ENCODE measurements at regions not wholly inside any gene's neighbourhood (a gene's known extent, or its start where the extent isn't known, plus 50 kb on each side); places are given as distances from the start of the nearest gene placed in this dataset.

DNA sequence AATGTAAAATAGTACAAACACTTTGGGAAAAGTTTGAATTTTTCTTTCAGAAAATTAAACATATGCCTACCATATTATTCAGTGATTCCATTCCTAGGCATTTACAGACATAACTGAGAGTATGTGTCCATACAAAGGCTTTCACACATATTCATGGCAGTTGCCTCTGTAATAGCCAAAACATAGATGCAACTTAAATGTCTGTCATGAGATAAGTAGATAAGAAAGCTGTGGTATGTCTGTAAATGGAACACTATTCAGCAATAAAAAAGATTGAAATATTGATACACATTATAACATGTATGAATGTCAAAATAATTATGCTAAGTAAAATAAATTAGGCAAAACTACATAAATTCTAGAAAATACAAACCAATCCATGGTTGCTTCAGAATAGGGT lies 964.5 kb upstream of the MBL2 start:
- Histone ChIP-seq H3K27ac (ENCODE audit: low read length) (no peak overlapping the region), H3K9ac (ENCODE audit: low read length) (no peak overlapping the region), H3F3A (ENCODE audit: insufficient read depth, low read length, poor library complexity, severe bottlenecking) (no peaks in the 10 kb centered on the region), H2AFZ (ENCODE audit: low read depth, low read length) (no peak overlapping the region), H3K27me3 (ENCODE audit: insufficient read depth, low read depth, low read length) (no peaks in the 10 kb centered on the region), H3K4me2 (ENCODE audit: low read length) (no peak overlapping the region), H3K36me3 (ENCODE audit: insufficient read depth, low read length) (no peaks in the 10 kb centered on the region), H3K79me2 (replicated peaks; ENCODE audit: insufficient read depth, low read length) (no peaks in the 10 kb centered on the region), H3K9me2 (ENCODE audit: insufficient read depth, low read length) (no peaks in the 10 kb centered on the region), H3K4me3 (ENCODE audit: low read length) (no peak overlapping the region), H4K20me1 (ENCODE audit: insufficient read depth) (no peaks in the 10 kb centered on the region), H3K9me3 (ENCODE audit: low read length) (peaks cover 6% of the 10 kb centered on the region)
- TF ChIP-seq MXI1 (conservative IDR thresholded peaks at IDR 0.05; ENCODE audit: poor library complexity, severe bottlenecking) (no peak), POLR2AphosphoS5 (IDR thresholded peaks at IDR 0.05) (no peak), EZH2 (IDR thresholded peaks at IDR 0.05; ENCODE audit: borderline replicate concordance, insufficient read depth, low read length, poor library complexity, severe bottlenecking) (no peak), EP300 (conservative IDR thresholded peaks at IDR 0.05; ENCODE audit: poor library complexity, severe bottlenecking) (no peak), TAF1 (IDR thresholded peaks at IDR 0.05; ENCODE audit: low read depth) (no peak)
- TF ChIP-seq, protein P1, sequence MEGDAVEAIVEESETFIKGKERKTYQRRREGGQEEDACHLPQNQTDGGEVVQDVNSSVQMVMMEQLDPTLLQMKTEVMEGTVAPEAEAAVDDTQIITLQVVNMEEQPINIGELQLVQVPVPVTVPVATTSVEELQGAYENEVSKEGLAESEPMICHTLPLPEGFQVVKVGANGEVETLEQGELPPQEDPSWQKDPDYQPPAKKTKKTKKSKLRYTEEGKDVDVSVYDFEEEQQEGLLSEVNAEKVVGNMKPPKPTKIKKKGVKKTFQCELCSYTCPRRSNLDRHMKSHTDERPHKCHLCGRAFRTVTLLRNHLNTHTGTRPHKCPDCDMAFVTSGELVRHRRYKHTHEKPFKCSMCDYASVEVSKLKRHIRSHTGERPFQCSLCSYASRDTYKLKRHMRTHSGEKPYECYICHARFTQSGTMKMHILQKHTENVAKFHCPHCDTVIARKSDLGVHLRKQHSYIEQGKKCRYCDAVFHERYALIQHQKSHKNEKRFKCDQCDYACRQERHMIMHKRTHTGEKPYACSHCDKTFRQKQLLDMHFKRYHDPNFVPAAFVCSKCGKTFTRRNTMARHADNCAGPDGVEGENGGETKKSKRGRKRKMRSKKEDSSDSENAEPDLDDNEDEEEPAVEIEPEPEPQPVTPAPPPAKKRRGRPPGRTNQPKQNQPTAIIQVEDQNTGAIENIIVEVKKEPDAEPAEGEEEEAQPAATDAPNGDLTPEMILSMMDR (IDR thresholded peaks at IDR 0.05; ENCODE audit: poor library complexity, severe bottlenecking), result no peak

DNA sequence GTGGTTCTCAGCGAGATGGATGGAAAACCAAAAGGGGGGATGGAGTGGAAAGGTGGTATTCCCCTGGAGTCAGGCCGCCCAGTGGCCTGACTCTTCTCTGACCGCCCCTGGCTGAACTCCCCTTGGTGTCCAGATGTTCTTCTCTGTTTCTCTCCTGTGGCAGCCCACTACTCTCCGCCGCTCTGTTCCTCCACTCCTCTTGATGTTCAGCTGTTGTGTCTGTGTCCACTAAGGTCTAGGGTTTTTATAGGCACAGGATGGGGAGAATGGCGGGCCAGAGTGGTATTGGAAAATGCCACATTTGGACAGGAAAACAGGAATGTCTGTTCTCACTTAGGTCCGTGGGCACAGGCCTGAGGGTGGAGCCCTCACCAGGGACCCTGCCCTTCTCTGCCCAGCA lies 954.3 kb upstream of the MBL2 start:
- H3K27ac ChIP-seq (ENCODE audit: low read length), result no peak overlapping the region
- H4K20me1 ChIP-seq (ENCODE audit: insufficient read depth), result no peaks in the 10 kb centered on the region
- no peaks in the 10 kb centered on the region for H3F3A ChIP-seq (ENCODE audit: insufficient read depth, low read length, poor library complexity, severe bottlenecking)
- no peak overlapping the region for H3K4me3 ChIP-seq (ENCODE audit: low read length)
- H3K9me2 ChIP-seq (ENCODE audit: insufficient read depth, low read length), result no peaks in the 10 kb centered on the region
- H2AFZ ChIP-seq (ENCODE audit: low read depth, low read length), result no peak overlapping the region
- no peaks in the 10 kb centered on the region for H3K79me2 ChIP-seq (replicated peaks; ENCODE audit: insufficient read depth, low read length)
- H3K9ac ChIP-seq (ENCODE audit: low read length), result no peak overlapping the region
- H3K36me3 ChIP-seq (ENCODE audit: insufficient read depth, low read length), result no peaks in the 10 kb centered on the region
- no peaks in the 10 kb centered on the region for H3K9me3 ChIP-seq (ENCODE audit: low read length)
- H3K4me2 ChIP-seq (ENCODE audit: low read length), result no peak overlapping the region
- TF ChIP-seq, protein P2, sequence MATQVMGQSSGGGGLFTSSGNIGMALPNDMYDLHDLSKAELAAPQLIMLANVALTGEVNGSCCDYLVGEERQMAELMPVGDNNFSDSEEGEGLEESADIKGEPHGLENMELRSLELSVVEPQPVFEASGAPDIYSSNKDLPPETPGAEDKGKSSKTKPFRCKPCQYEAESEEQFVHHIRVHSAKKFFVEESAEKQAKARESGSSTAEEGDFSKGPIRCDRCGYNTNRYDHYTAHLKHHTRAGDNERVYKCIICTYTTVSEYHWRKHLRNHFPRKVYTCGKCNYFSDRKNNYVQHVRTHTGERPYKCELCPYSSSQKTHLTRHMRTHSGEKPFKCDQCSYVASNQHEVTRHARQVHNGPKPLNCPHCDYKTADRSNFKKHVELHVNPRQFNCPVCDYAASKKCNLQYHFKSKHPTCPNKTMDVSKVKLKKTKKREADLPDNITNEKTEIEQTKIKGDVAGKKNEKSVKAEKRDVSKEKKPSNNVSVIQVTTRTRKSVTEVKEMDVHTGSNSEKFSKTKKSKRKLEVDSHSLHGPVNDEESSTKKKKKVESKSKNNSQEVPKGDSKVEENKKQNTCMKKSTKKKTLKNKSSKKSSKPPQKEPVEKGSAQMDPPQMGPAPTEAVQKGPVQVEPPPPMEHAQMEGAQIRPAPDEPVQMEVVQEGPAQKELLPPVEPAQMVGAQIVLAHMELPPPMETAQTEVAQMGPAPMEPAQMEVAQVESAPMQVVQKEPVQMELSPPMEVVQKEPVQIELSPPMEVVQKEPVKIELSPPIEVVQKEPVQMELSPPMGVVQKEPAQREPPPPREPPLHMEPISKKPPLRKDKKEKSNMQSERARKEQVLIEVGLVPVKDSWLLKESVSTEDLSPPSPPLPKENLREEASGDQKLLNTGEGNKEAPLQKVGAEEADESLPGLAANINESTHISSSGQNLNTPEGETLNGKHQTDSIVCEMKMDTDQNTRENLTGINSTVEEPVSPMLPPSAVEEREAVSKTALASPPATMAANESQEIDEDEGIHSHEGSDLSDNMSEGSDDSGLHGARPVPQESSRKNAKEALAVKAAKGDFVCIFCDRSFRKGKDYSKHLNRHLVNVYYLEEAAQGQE (IDR thresholded peaks at IDR 0.05; ENCODE audit: borderline replicate concordance), result no peak
- TF ChIP-seq EZH2 (IDR thresholded peaks at IDR 0.05; ENCODE audit: borderline replicate concordance, insufficient read depth, low read length, poor library complexity, severe bottlenecking) (no peak), EP300 (conservative IDR thresholded peaks at IDR 0.05; ENCODE audit: poor library complexity, severe bottlenecking) (no peak), RAD21 (conservative IDR thresholded peaks at IDR 0.05) (no peak), SMC3 (conservative IDR thresholded peaks at IDR 0.05; ENCODE audit: poor library complexity) (no peak), POLR2AphosphoS5 (IDR thresholded peaks at IDR 0.05) (no peak), MXI1 (conservative IDR thresholded peaks at IDR 0.05; ENCODE audit: poor library complexity, severe bottlenecking) (no peak), TAF1 (IDR thresholded peaks at IDR 0.05; ENCODE audit: low read depth) (no peak)
- TF ChIP-seq, protein P1 (IDR thresholded peaks at IDR 0.05; ENCODE audit: poor library complexity, severe bottlenecking), result no peak
- H3K27me3 ChIP-seq (ENCODE audit: insufficient read depth, low read depth, low read length), result no peaks in the 10 kb centered on the region
